ENCODE measurements at regions not wholly inside any gene's neighbourhood (a gene's known extent, or its start where the extent isn't known, plus 50 kb on each side); places are given as distances from the start of the nearest gene placed in this dataset.
A peak's percentile ranks its signal among the peaks of the same experiment; 100 is the strongest.
"Not testable (repeated sequence)": the region's sequence is repeated elsewhere in the genome, so short reads cannot be mapped to it uniquely, and the experiment has no call there.

GRCh38 chr17:31717251-31717650, 141.8 kb downstream of the COPRS start:
- DNase-seq (ENCODE audit: low spot score): not testable (repeated sequence)

- no peak for DNase-seq (ENCODE audit: low spot score)
These were observed 143.6 kb downstream of the COPRS start for GRCh38 chr17:31715446-31715845.

GRCh38 chr17:31704483-31704882, 154.6 kb downstream of the COPRS start:
- DNase-seq (ENCODE audit: low spot score): no peak

GRCh38 chr17:31702041-31702440, 157.0 kb downstream of the COPRS start:
- DNase-seq (ENCODE audit: low spot score): no peak

GRCh38 chr17:31700973-31701372, 158.1 kb downstream of the COPRS start:
- DNase-seq (ENCODE audit: low spot score): no peak

GRCh38 chr17:31699886-31700285, 159.2 kb downstream of the COPRS start:
- no peak for DNase-seq (ENCODE audit: low spot score)

- DNase-seq (ENCODE audit: low spot score): no peak
These were observed 159.8 kb downstream of the COPRS start for GRCh38 chr17:31699281-31699680.

- DNase-seq (ENCODE audit: low spot score): no peak
These were observed 160.3 kb downstream of the COPRS start for GRCh38 chr17:31698751-31699150.

GRCh38 chr17:31697838-31698237, 161.2 kb downstream of the COPRS start:
- DNase-seq (ENCODE audit: low spot score): no peak

- no peak for DNase-seq (ENCODE audit: low spot score)
These were observed 162.2 kb downstream of the COPRS start for GRCh38 chr17:31696703-31697325.

GRCh38 chr17:31696184-31696602, 162.9 kb downstream of the COPRS start:
- DNase-seq (ENCODE audit: low spot score): no peak

- DNase-seq (ENCODE audit: low spot score): peak; percentile 26
These were observed 163.5 kb downstream of the COPRS start for GRCh38 chr17:31695456-31696090.

- no peak for DNase-seq (ENCODE audit: low spot score)
These were observed 165.4 kb downstream of the COPRS start for GRCh38 chr17:31693433-31694220.

GRCh38 chr17:31692632-31693031, 166.4 kb downstream of the COPRS start:
- no peak for DNase-seq (ENCODE audit: low spot score)

- no peak for DNase-seq (ENCODE audit: low spot score)
These were observed 167.0 kb downstream of the COPRS start for GRCh38 chr17:31692027-31692426.

- peak; percentile 60 for DNase-seq (ENCODE audit: low spot score)
These were observed 167.7 kb downstream of the COPRS start for GRCh38 chr17:31691251-31691905.

GRCh38 chr17:31690151-31690551, 168.9 kb downstream of the COPRS start:
- DNase-seq (ENCODE audit: low spot score): peak; percentile 51

- DNase-seq (ENCODE audit: low spot score): no peak
These were observed 170.3 kb downstream of the COPRS start for GRCh38 chr17:31688701-31689100.

- peak; percentile 20 for DNase-seq (ENCODE audit: low spot score)
These were observed 171.4 kb downstream of the COPRS start for GRCh38 chr17:31687505-31688126.

GRCh38 chr17:31686495-31686894, 172.5 kb downstream of the COPRS start:
- DNase-seq (ENCODE audit: low spot score): peak; percentile 20

GRCh38 chr17:31684901-31685300, 174.1 kb downstream of the COPRS start:
- DNase-seq (ENCODE audit: low spot score): peak; percentile 14

Measured in mesenteric fat pad (tissue), 1 donor.